ENCODE measurements at regions not wholly inside any gene's neighbourhood (a gene's known extent, or its start where the extent isn't known, plus 50 kb on each side); places are given as distances from the start of the nearest gene placed in this dataset.

GRCh38 chr11:80486678-80487077 lies 1045.8 kb upstream of the TENM4 start:
- TF ChIP-seq EZH2phosphoT487 (IDR thresholded peaks at IDR 0.05; ENCODE audit: borderline replicate concordance, low read length) (no peak), CTCF (conservative IDR thresholded peaks at IDR 0.05; ENCODE audit: low read depth, low read length) (no peak)

Measured in PC-3 (cell line).